ENCODE measurements at regions not wholly inside any gene's neighbourhood (a gene's known extent, or its start where the extent isn't known, plus 50 kb on each side); places are given as distances from the start of the nearest gene placed in this dataset.

- ChIA-PET POLR2A (no interaction called here), CTCF (no interaction called here)
- Histone ChIP-seq H3K36me3 (ENCODE audit: control insufficient read depth in 2 of 2, insufficient read depth in 1 of 2, low read length in 2 of 2) (no peaks in the 10 kb centered on the region), H3K9me3 (ENCODE audit: control insufficient read depth, insufficient read depth, low read depth, low read length) (no peaks in the 10 kb centered on the region), H3K4me1 (ENCODE audit: control insufficient read depth, insufficient read depth, low read length) (no peaks in the 10 kb centered on the region), H3K27ac (ENCODE audit: extremely low read depth, low read depth, low read length) (no peak overlapping the region), H3K4me3 (ENCODE audit: low read depth, low read length) (no peak overlapping the region)
- no peak for TF ChIP-seq ZNF398 (tag by site-specific recombination; IDR thresholded peaks at IDR 0.05)
- no peak for TF ChIP-seq ZNF747 (tag by site-specific recombination; IDR thresholded peaks at IDR 0.05)
- TF ChIP-seq ZNF248 (tag by site-specific recombination; IDR thresholded peaks at IDR 0.05) = no peak
- TF ChIP-seq ZNF404 (tag by site-specific recombination; IDR thresholded peaks at IDR 0.05) = no peak
- TF ChIP-seq KLF7 (tag by site-specific recombination; IDR thresholded peaks at IDR 0.05; ENCODE audit: borderline replicate concordance) = no peak
- TF ChIP-seq ZNF654 (tag by site-specific recombination; IDR thresholded peaks at IDR 0.05; ENCODE audit: low read depth) = no peak
- TF ChIP-seq ZBTB17 (tag by site-specific recombination; IDR thresholded peaks at IDR 0.05) = no peak
- TF ChIP-seq ZNF341 (tag by site-specific recombination; IDR thresholded peaks at IDR 0.05; ENCODE audit: low read depth) = no peak
- TF ChIP-seq ZNF843 (tag by site-specific recombination; IDR thresholded peaks at IDR 0.05) = no peak
These were observed 481.0 kb downstream of the RASEF start for GRCh38 chr9:82581935-82582334.

- ChIA-PET POLR2A (no interaction called here), CTCF (no interaction called here)
- no peak overlapping the region for H3K27ac ChIP-seq (ENCODE audit: extremely low read depth, low read depth, low read length)
- H3K36me3 ChIP-seq (ENCODE audit: control insufficient read depth in 2 of 2, insufficient read depth in 1 of 2, low read length in 2 of 2) = no peaks in the 10 kb centered on the region
- H3K9me3 ChIP-seq (ENCODE audit: control insufficient read depth, insufficient read depth, low read depth, low read length) = no peaks in the 10 kb centered on the region
- TF ChIP-seq KLF16 (tag by site-specific recombination; IDR thresholded peaks at IDR 0.05) = no peak
- TF ChIP-seq ZNF701 (tag by site-specific recombination; IDR thresholded peaks at IDR 0.05) = no peak
- no peak for TF ChIP-seq ZNF830 (tag by site-specific recombination; IDR thresholded peaks at IDR 0.05; ENCODE audit: low read depth)
- no peak for TF ChIP-seq ZNF658 (tag by site-specific recombination; IDR thresholded peaks at IDR 0.05)
- TF ChIP-seq PRDM10 (tag by site-specific recombination; IDR thresholded peaks at IDR 0.05) = no peak
- no peak for TF ChIP-seq ZNF391 (tag by site-specific recombination; IDR thresholded peaks at IDR 0.05; ENCODE audit: borderline replicate concordance, low read depth)
- no peak for TF ChIP-seq ZNF585B (tag by site-specific recombination; IDR thresholded peaks at IDR 0.05)
- H3K4me3 ChIP-seq (ENCODE audit: low read depth, low read length) = no peak overlapping the region
- no peaks in the 10 kb centered on the region for H3K4me1 ChIP-seq (ENCODE audit: control insufficient read depth, insufficient read depth, low read length)
These were observed 480.2 kb downstream of the RASEF start for GRCh38 chr9:82582693-82583092.

- POLR2A ChIA-PET = no interaction called here
- Histone ChIP-seq H3K36me3 (ENCODE audit: control insufficient read depth in 2 of 2, insufficient read depth in 1 of 2, low read length in 2 of 2) (no peaks in the 10 kb centered on the region), H3K4me1 (ENCODE audit: control insufficient read depth, insufficient read depth, low read length) (no peaks in the 10 kb centered on the region), H3K4me3 (ENCODE audit: low read depth, low read length) (no peak overlapping the region), H3K9me3 (ENCODE audit: control insufficient read depth, insufficient read depth, low read depth, low read length) (no peaks in the 10 kb centered on the region), H3K27ac (ENCODE audit: extremely low read depth, low read depth, low read length) (no peak overlapping the region)
- CTCF ChIA-PET = no interaction called here
- no peak for TF ChIP-seq ZNF404 (tag by site-specific recombination; IDR thresholded peaks at IDR 0.05)
- no peak for TF ChIP-seq ZBTB49 (tag by site-specific recombination; IDR thresholded peaks at IDR 0.05; ENCODE audit: low read depth)
- TF ChIP-seq ZNF302 (tag by site-specific recombination; IDR thresholded peaks at IDR 0.05; ENCODE audit: low read depth) = no peak
These were observed 479.4 kb downstream of the RASEF start for GRCh38 chr9:82583524-82583923.
